ENCODE measurements at regions not wholly inside any gene's neighbourhood (a gene's known extent, or its start where the extent isn't known, plus 50 kb on each side); places are given as distances from the start of the nearest gene placed in this dataset.

DNA sequence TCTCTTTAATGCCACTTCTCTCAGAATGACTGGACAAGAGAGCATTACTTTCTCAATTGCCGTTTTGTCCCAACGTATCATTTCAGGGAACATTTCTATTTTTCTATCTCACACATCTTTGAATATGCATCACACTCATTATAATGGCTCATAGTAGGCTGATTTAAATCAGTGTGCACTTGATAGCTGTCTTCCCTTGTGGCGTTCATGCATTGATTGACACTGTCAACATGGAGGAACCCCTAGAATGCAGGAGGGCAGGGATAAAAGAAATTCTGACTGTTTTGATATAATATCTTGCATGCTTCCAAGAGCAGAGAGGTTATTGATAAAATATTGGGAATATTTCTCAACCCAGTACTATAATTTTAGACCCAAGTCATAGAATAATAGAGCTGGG is 1528.9 kb upstream of the FLRT2 start:
- H3K4me1 ChIP-seq: no peaks in the 10 kb centered on the region
- no peak overlapping the region for H3K4me2 ChIP-seq (ENCODE audit: low read length)
- H3K4me3 ChIP-seq (ENCODE audit: low read depth, low read length): no peak overlapping the region
- no peak overlapping the region for H2AFZ ChIP-seq
- H3K79me2 ChIP-seq: no peaks in the 10 kb centered on the region
- H3K9me3 ChIP-seq (ENCODE audit: control insufficient read depth, low read length): no peaks in the 10 kb centered on the region
- TF ChIP-seq, protein P1, sequence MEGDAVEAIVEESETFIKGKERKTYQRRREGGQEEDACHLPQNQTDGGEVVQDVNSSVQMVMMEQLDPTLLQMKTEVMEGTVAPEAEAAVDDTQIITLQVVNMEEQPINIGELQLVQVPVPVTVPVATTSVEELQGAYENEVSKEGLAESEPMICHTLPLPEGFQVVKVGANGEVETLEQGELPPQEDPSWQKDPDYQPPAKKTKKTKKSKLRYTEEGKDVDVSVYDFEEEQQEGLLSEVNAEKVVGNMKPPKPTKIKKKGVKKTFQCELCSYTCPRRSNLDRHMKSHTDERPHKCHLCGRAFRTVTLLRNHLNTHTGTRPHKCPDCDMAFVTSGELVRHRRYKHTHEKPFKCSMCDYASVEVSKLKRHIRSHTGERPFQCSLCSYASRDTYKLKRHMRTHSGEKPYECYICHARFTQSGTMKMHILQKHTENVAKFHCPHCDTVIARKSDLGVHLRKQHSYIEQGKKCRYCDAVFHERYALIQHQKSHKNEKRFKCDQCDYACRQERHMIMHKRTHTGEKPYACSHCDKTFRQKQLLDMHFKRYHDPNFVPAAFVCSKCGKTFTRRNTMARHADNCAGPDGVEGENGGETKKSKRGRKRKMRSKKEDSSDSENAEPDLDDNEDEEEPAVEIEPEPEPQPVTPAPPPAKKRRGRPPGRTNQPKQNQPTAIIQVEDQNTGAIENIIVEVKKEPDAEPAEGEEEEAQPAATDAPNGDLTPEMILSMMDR (IDR thresholded peaks at IDR 0.05): no peak
- H3K27me3 ChIP-seq (ENCODE audit: control insufficient read depth, insufficient read depth, low read length): no peaks in the 10 kb centered on the region
- H3K9ac ChIP-seq: no peak overlapping the region
- no peak overlapping the region for H3K27ac ChIP-seq
- no peaks in the 10 kb centered on the region for H3K36me3 ChIP-seq (ENCODE audit: control insufficient read depth, insufficient read depth, low read length)

DNA sequence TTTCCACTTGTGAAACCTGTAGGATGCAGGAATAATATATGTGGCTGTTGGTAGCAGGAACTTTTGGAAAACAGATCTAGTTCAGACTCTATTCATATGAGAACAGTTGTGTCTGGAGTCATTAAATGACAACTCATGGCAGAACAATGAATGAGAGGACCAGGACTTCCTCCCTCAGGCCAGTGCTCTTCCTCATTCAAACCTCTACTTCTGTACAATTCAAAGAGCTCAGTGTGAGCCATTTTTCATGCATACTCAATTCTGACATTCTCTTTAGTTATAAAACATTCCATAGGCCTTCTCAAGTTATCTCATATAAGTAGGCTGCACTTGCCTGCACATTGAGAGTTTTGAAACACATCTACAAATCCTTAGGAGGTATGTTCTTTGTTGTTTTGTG is 1526.6 kb upstream of the FLRT2 start:
- TF ChIP-seq, protein P1 (IDR thresholded peaks at IDR 0.05): no peak
- Histone ChIP-seq H2AFZ (no peak overlapping the region), H3K36me3 (ENCODE audit: control insufficient read depth, insufficient read depth, low read length) (no peaks in the 10 kb centered on the region), H3K79me2 (no peaks in the 10 kb centered on the region), H3K27me3 (ENCODE audit: control insufficient read depth, insufficient read depth, low read length) (no peaks in the 10 kb centered on the region), H3K9ac (no peak overlapping the region), H3K4me3 (ENCODE audit: low read depth, low read length) (no peak overlapping the region), H3K4me1 (no peaks in the 10 kb centered on the region), H3K4me2 (ENCODE audit: low read length) (no peak overlapping the region), H3K9me3 (ENCODE audit: control insufficient read depth, low read length) (no peaks in the 10 kb centered on the region), H3K27ac (no peak overlapping the region)

DNA sequence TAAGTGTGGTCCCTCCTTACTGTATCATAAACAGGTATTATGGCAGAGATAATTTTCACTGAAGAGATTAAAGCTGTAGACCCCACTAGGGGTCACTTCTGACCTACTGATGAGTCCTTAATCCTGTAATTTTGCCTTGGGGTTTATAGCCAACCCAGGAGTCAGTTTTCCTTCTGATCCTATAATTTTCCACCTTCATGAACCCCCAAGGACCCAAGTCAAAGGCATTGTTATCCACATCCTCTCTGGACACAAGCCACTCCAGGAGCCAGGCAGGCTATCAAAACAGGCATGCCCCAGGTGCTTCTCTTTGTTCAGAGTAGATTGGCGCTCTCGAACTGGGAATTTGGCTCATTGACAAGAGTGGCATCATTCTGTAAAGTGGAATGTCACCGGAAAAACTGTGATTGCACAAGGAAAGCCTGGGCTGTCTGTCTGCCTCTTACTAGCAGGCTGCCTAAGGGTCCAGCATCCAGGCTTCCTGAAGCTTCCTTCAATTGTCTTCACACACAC is 1523.2 kb upstream of the FLRT2 start:
- Histone ChIP-seq H3K4me1 (no peaks in the 10 kb centered on the region), H3K79me2 (no peaks in the 10 kb centered on the region), H3K27me3 (ENCODE audit: control insufficient read depth, insufficient read depth, low read length) (no peaks in the 10 kb centered on the region), H3K9me3 (ENCODE audit: control insufficient read depth, low read length) (no peaks in the 10 kb centered on the region), H3K9ac (no peak overlapping the region), H3K4me3 (ENCODE audit: low read depth, low read length) (no peak overlapping the region), H3K27ac (no peak overlapping the region), H3K36me3 (ENCODE audit: control insufficient read depth, insufficient read depth, low read length) (no peaks in the 10 kb centered on the region), H3K4me2 (ENCODE audit: low read length) (no peak overlapping the region), H2AFZ (no peak overlapping the region)
- TF ChIP-seq, protein P1 (IDR thresholded peaks at IDR 0.05): no peak

DNA sequence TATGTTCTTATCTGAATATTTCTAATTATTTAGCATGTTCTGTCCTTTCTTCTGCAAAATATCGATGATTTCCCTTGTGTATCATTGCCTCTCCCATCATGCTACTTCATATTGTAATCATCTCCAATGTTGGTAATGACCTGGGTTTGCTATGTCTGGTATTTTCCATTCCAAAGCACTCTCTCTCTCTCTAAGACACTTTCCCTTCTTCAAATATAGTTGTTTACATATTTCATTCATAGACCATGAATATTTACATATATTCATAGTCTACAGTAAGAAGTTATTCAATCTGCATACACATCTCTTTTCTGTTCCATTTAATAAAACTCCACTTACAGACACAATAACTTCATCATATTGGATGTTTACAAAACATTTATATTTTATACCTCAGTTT is 1516.5 kb upstream of the FLRT2 start:
- TF ChIP-seq, protein P1 (IDR thresholded peaks at IDR 0.05): no peak
- no peaks in the 10 kb centered on the region for H3K27me3 ChIP-seq (ENCODE audit: control insufficient read depth, insufficient read depth, low read length)
- H3K9ac ChIP-seq: no peak overlapping the region
- H3K4me1 ChIP-seq: no peaks in the 10 kb centered on the region
- H3K36me3 ChIP-seq (ENCODE audit: control insufficient read depth, insufficient read depth, low read length): no peaks in the 10 kb centered on the region
- no peaks in the 10 kb centered on the region for H3K9me3 ChIP-seq (ENCODE audit: control insufficient read depth, low read length)
- no peak overlapping the region for H3K4me3 ChIP-seq (ENCODE audit: low read depth, low read length)
- H2AFZ ChIP-seq: no peak overlapping the region
- H3K79me2 ChIP-seq: no peaks in the 10 kb centered on the region
- H3K27ac ChIP-seq: no peak overlapping the region
- no peak overlapping the region for H3K4me2 ChIP-seq (ENCODE audit: low read length)

DNA sequence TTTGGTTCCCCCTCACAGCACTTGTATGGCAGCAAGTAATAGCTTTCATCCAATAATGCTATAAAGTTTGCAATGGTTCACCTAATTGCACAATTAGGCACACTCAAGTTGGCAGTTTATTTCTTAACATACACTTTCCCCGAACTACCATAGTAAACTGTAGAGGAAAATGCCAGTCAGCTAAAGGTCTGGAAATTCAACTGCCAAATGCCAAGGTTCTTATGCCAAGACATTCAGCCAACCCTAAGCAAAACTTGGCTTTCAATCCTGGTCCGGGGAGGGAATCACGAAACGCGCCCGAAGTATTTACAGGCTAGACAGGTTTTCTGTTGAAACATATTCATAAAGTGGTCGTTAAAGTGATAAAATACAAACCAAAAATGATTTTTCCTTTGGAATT is 1512.4 kb upstream of the FLRT2 start:
- Histone ChIP-seq H2AFZ (no peak overlapping the region), H3K4me2 (ENCODE audit: low read length) (no peak overlapping the region), H3K27ac (no peak overlapping the region), H3K4me3 (ENCODE audit: low read depth, low read length) (no peak overlapping the region), H3K4me1 (no peaks in the 10 kb centered on the region), H3K9me3 (ENCODE audit: control insufficient read depth, low read length) (no peaks in the 10 kb centered on the region), H3K27me3 (ENCODE audit: control insufficient read depth, insufficient read depth, low read length) (no peaks in the 10 kb centered on the region), H3K36me3 (ENCODE audit: control insufficient read depth, insufficient read depth, low read length) (no peaks in the 10 kb centered on the region), H3K79me2 (no peaks in the 10 kb centered on the region), H3K9ac (no peak overlapping the region)
- TF ChIP-seq, protein P1 (IDR thresholded peaks at IDR 0.05): no peak
